Activated CD4-positive, alpha-beta T cell treated with anti-CD3 and anti-CD28 coated beads, Interleukin-2, Interleukin-4, amounts not matched to agents 100 ng/mL and 50 ng/mL, durations not matched to agents 16 hours and 8 hours (primary cell): ENCODE measurements at regions not wholly inside any gene's neighbourhood (a gene's known extent, or its start where the extent isn't known, plus 50 kb on each side); places are given as distances from the start of the nearest gene placed in this dataset.
"Not testable (repeated sequence)": the region's sequence is repeated elsewhere in the genome, so short reads cannot be mapped to it uniquely, and the experiment has no call there.

Source experiments
- DNase-seq: peaks from one replicate; pipeline ENCODE4 v3.0.0-alpha.2; 2020; ENCODE audit warnings: low spot score

DNA sequence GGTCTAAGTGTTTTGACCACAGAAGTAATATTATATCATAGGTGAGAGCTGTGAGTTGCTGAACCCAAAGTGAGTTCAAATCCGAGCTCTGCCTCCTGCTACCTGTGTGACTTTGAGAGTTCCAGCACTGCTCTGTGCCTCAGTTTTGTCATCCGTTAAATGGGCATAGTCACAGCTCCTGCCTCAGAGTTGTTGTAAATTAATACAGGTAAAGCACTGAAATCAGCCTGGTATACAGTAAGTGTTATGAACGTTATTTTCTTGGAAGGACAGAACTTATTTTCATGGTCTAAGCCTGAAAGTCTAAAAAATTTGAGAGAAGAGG is 65.4 kb upstream of the ZNF195 start:
- DNase-seq: not testable (repeated sequence)

DNA sequence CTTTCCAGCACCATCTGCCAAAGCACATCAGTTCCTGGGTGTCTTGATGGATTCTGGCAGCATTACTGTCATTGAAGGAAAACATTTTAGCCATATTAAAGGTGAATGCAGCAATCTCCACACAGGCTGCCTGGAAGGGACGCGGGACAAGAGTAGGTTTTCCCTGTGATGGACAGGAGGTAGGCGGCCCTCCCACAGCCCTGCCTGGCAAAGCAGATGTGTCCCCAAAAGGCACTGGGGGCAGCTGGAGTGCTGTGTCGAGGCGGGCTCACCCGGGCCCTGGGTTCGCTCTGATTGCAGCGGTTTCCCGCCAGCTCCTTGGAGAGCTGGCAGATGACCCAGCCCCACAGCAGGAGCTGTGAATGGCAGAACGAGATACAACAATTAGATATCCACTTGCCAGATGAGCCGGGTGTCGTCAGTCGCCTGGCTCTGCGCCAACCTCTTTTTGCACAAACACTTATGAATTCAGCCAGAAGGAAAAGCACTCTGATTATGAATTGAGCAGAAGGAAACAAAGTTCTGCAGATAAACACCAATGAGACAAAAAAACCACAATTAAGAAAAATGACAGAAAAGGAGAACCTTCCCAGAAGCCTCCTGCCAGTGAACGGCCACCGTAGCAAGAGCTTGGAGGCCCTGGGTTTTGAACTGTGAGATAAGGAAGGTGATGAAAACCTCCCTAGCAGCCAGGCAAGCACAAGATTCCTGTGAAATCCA is 64.9 kb upstream of the ZNF195 start:
- not testable (repeated sequence) for DNase-seq

DNA sequence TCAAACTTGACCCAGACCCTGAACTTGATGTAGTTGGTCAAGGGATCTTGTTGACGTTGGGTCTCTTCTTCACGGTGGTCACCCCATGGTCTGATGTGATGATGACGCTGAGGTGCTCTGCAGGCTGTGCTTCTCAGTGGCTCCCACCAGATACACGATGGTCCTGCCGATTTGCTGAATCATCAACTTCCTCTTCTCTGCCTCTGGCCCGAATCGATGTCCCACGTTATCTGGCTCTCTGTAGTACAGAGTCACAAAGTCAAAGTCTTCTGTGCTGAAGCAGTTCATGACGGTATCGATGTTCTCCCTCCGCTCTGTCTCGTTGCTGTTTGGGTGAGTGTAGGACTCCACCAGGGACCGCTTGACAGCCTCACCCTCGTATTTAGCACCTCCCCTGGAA is 58.5 kb upstream of the ZNF195 start:
- DNase-seq: not testable (repeated sequence)

- no peak for DNase-seq
These were observed 56.0 kb upstream of the ZNF195 start for GRCh38 chr11:3434976-3435375.

DNA sequence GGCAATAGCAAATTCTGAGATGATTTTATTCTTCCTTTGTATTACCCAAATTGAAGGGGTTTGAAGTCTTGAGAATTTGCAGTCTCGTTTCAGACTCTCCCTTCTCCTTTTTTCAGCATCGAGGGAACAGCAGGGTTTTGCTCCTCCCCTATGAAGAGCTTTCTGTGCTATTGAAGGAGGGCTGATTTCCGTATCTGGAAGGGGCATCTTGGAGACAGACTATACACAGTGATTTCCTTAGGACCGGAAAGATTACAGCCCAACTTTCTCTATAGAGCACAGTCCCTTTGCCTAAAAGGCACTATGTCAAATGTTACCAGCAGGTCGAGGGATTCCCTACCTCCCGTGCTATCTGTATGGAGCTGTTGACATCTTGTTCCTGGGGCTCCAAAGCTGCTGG is 50.2 kb upstream of the ZNF195 start:
- DNase-seq: not testable (repeated sequence)
